Ectodermal cell (in vitro differentiated cells): ENCODE measurements at regions not wholly inside any gene's neighbourhood (a gene's known extent, or its start where the extent isn't known, plus 50 kb on each side); places are given as distances from the start of the nearest gene placed in this dataset.

ENCODE experiments used
- H3K27ac ChIP-seq: 2 replicates; pipeline ENCODE4 v1.7.0; 2013; ENCODE audit warnings: mild to moderate bottlenecking, low read depth, low read length; ENCODE audit not compliant: insufficient read depth, poor library complexity, severe bottlenecking
- H3K27me3 ChIP-seq: 2 replicates; pipeline ENCODE4 v1.7.0; 2013; ENCODE audit warnings: mild to moderate bottlenecking, low read length; ENCODE audit not compliant: insufficient read depth, control insufficient read depth, poor library complexity, severe bottlenecking
- H3K36me3 ChIP-seq: one replicate; pipeline ENCODE4 v1.7.0; 2013; ENCODE audit warnings: low read length; ENCODE audit not compliant: control insufficient read depth, insufficient read depth
- H3K4me1 ChIP-seq: one replicate; pipeline ENCODE4 v1.7.0; 2013; ENCODE audit warnings: low read length; ENCODE audit not compliant: control insufficient read depth, insufficient read depth
- H3K4me3 ChIP-seq: 2 replicates; pipeline ENCODE4 v1.7.0; 2013; ENCODE audit warnings: low read depth, low read length, control low read depth; ENCODE audit not compliant: insufficient read depth
- H3K9me3 ChIP-seq: 2 replicates; pipeline ENCODE4 v1.7.0; 2013; ENCODE audit warnings: mild to moderate bottlenecking, low read length, moderate library complexity; ENCODE audit not compliant: control insufficient read depth
- WGBS, 2 experiments: methylation state at CpG; one replicate each; pipeline ENCODE4 v1.1.7; 2013; ENCODE audit warnings: missing lambda C conversion rate in 2 of 2; 5-methylcytosine and 5-hydroxymethylcytosine counted together

DNA sequence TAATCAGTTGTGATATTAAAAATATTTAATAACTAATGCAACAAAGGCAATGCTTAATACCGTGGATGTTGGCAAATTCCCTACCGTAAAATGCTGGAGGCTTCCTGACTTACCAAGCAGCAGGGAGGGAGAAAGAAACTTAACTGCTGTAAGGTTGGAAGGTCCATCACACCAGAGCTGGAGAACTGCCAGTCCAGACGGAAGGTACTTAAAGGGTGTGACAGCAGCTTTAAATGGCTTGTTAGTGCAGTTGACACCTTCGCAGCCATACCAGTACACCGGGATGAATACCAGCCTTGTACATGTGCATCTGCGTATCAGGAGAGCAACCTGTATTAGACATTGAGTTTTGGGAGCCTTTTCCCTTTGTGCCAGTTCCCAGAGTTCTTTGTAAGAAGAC, 269.5 kb upstream of the NCAM2 start:
- H3K27ac ChIP-seq, result no peak overlapping the region
- H3K4me3 ChIP-seq, result no peak overlapping the region
- no peaks in the 10 kb centered on the region for H3K4me1 ChIP-seq
- no peaks in the 10 kb centered on the region for H3K27me3 ChIP-seq
- 94 to 96% methylated on average over 6 of the region's 6 CpGs for WGBS, 2 experiments
- no peaks in the 10 kb centered on the region for H3K36me3 ChIP-seq
- no peaks in the 10 kb centered on the region for H3K9me3 ChIP-seq

DNA sequence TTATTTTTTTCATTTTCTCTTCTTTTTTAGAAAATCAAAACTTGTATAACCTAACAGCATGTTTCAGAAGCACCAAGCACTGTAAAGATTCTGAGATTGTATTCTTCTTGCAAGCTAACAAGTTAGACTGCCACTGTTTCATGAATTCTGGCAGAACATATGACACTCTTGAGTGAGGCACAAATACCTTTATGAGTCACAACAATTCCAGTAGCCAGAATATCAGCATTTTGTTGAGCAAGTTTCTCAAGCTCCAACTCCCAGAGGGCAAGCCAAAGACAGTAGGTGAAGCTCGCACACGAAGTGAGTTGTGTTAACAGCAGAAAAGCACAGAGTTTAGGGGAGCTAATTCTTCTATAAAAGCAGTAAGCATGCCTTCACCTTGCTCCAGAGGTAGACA, 268.8 kb upstream of the NCAM2 start:
- H3K36me3 ChIP-seq, result no peaks in the 10 kb centered on the region
- H3K4me3 ChIP-seq, result no peak overlapping the region
- H3K4me1 ChIP-seq, result no peaks in the 10 kb centered on the region
- no peaks in the 10 kb centered on the region for H3K27me3 ChIP-seq
- 96 to 97% methylated on average over 2 of the region's 2 CpGs for WGBS, 2 experiments
- H3K27ac ChIP-seq, result no peak overlapping the region
- no peaks in the 10 kb centered on the region for H3K9me3 ChIP-seq

DNA sequence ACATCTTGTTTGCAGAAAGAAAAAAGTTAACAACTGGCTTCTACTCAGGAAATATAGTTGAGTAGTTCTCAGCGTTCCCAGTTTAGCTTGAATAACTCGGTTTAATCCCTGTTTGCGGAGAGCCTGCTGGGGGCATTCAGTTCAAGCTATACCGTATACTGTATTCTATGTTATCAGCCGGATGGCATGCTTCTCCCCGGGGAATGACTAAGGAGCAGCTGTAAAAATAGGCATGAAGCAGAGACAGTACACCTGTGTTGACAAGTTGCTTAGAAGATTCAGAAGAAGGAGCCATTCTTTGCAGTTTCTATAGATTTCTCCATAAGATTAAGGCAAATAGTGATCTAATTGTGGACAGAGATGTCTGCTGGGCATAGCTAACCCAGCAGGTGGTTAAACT, 267.8 kb upstream of the NCAM2 start:
- no peak overlapping the region for H3K4me3 ChIP-seq
- no peak overlapping the region for H3K27ac ChIP-seq
- WGBS, 2 experiments, result 92 to 93% methylated on average over 6 of the region's 6 CpGs
- no peaks in the 10 kb centered on the region for H3K4me1 ChIP-seq
- no peaks in the 10 kb centered on the region for H3K9me3 ChIP-seq
- H3K27me3 ChIP-seq, result no peaks in the 10 kb centered on the region
- H3K36me3 ChIP-seq, result no peaks in the 10 kb centered on the region

DNA sequence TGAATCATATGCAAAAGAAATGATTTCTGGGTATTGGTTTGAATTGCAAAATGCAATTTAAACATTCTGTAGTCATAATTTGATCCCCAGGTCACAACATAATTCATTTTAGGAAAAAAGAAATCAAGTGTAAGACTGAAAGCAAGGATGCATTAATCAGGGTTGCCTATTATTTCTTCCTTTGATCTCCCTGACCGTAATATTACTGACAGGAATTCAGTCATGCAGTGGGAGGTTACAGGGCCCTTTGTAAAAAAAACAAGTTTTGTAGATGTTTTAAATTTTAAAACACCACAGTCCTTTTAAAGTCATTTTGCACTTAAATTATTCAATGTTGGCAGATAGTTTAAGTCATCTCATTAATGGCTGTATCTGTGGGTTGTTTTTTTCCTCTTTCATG, 263.0 kb upstream of the NCAM2 start:
- WGBS, 2 experiments, result 95% methylated on average over 1 of the region's 1 CpG; no CpG with 5 or more reads in 1 of the 2 experiments
- Histone ChIP-seq H3K27me3 (no peaks in the 10 kb centered on the region), H3K9me3 (no peaks in the 10 kb centered on the region), H3K36me3 (no peaks in the 10 kb centered on the region), H3K4me3 (no peak overlapping the region), H3K27ac (no peak overlapping the region), H3K4me1 (no peaks in the 10 kb centered on the region)

DNA sequence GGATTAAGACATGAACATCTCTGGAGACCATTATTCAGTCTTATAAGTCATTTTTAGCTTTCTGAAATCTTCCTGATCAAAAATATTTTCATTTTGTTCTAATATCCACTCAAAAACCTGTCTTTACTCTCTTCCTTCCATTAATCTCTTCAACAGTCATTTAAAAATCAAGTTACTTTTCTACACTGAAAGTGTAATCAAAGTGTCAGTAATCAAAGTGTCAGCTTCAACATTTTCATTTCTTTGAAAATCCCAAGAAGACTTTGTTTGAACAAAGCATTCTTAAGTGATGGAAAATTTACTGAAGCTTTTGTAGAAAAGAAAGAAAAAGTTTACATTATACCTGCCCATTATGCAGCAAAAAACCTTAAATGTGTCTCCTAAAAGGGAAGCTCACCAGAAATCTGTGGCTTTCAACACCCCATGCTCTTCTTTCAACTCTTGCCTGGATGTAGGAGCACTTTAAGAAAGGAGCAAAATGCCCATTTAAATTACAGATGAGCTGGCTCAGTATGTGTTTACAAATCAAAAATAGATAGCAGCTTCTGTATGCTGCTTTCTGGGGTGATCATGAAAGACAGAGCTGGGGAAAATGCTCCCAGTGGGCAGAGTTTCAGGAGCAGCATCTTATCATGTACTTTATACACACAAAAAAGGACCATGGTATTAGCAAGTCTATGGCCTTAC, 260.8 kb upstream of the NCAM2 start:
- Histone ChIP-seq H3K36me3 (no peaks in the 10 kb centered on the region), H3K4me3 (no peak overlapping the region), H3K4me1 (no peaks in the 10 kb centered on the region), H3K9me3 (no peaks in the 10 kb centered on the region), H3K27ac (no peak overlapping the region), H3K27me3 (no peaks in the 10 kb centered on the region)

DNA sequence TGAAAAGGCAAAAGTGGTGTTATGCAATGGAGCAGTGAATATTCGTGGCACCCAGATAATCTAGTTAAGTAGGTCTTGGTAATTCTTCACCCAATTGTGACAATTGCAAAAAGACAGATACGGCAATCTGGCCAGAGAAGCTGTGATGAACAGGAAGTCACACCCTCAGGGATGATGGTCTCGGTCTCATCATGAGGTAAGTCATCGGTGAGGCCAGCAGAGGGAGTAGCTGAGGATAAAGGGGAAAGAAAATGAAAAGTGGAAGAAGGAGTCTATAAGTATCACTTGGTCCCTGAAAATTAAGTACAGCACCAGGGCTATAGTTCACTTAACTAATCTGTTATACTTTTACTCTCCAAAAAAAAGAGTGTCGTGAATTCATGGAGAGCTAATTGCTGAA, 258.8 kb upstream of the NCAM2 start:
- Histone ChIP-seq H3K27me3 (no peaks in the 10 kb centered on the region), H3K4me1 (no peaks in the 10 kb centered on the region), H3K9me3 (no peaks in the 10 kb centered on the region), H3K27ac (no peak overlapping the region), H3K36me3 (no peaks in the 10 kb centered on the region), H3K4me3 (no peak overlapping the region)
- WGBS, 2 experiments, result 83 to 86% methylated on average over 5 of the region's 5 CpGs

DNA sequence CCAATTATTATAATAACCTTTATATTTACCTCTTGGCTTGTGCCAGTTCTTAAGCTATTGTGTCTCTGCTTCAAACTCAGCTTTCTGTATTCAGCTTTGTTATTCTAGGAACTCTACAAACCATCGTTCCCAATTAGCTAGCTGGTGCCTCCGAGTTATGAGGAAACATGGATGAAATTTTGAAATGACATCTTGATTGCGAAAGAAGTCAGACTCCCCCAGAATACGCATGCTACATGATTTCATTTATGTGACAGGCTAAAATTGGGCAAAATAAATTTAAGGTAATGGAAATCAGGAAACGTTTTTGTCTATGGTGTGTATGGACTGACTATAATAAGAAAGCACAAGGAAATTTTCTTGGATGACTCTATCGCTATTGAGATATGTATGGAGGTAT, 256.8 kb upstream of the NCAM2 start:
- WGBS, 2 experiments, result 91 to 97% methylated on average over 5 to 6 of the region's 6 CpGs
- H3K9me3 ChIP-seq, result no peaks in the 10 kb centered on the region
- H3K36me3 ChIP-seq, result no peaks in the 10 kb centered on the region
- H3K4me3 ChIP-seq, result no peak overlapping the region
- H3K27ac ChIP-seq, result no peak overlapping the region
- H3K4me1 ChIP-seq, result no peaks in the 10 kb centered on the region
- H3K27me3 ChIP-seq, result no peaks in the 10 kb centered on the region

DNA sequence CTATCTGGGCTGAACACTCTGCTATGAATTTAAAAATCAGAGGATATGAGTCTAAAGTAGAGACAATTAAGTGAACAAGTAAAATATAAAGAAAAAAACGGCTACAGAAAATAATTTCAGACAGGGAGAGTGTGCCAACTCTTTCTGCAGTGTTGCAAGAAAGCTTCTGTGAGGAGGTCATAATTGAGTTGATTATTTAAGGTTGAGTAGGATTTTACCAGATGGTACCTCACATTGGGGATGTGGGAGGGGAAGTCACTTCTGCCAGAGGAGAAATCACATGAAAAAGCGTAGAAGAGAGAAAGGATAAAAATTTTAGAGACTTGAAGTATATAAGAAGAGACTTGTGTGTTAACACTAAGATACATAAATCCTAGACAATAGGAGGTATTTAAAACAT, 238.0 kb upstream of the NCAM2 start:
- Histone ChIP-seq H3K9me3 (no peaks in the 10 kb centered on the region), H3K4me3 (no peak overlapping the region)

DNA sequence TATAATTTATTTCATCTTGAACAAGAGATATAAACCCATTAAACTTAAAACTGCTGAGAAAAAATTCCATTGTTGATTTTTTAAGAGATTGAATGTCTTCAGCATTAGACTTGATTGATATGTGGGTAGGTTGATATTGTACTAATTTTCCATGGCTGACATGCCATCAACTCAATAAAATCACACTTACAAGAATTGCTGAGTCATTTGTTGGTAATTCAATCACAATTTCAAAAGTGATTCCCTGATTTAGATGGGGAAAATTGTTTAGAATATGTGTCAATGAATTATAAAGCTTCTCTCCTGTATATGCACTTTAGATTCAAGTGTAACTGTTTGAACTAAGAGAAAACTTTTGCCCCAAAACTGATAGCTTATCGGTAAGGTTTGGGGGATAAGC, 223.5 kb upstream of the NCAM2 start:
- H3K27me3 ChIP-seq, result no peaks in the 10 kb centered on the region
- 100% methylated on average over 1 of the region's 1 CpG for WGBS, 2 experiments
- no peaks in the 10 kb centered on the region for H3K36me3 ChIP-seq
- no peaks in the 10 kb centered on the region for H3K9me3 ChIP-seq
- H3K27ac ChIP-seq, result no peak overlapping the region
- H3K4me3 ChIP-seq, result no peak overlapping the region
- H3K4me1 ChIP-seq, result no peaks in the 10 kb centered on the region

More for the DNA sequence above, 238.0 kb upstream of the NCAM2 start:
- H3K27me3 ChIP-seq, result no peaks in the 10 kb centered on the region
- H3K4me1 ChIP-seq, result no peaks in the 10 kb centered on the region
- WGBS, 2 experiments, result 96 to 99% methylated on average over 2 of the region's 2 CpGs
- H3K27ac ChIP-seq, result no peak overlapping the region
- no peaks in the 10 kb centered on the region for H3K36me3 ChIP-seq

DNA sequence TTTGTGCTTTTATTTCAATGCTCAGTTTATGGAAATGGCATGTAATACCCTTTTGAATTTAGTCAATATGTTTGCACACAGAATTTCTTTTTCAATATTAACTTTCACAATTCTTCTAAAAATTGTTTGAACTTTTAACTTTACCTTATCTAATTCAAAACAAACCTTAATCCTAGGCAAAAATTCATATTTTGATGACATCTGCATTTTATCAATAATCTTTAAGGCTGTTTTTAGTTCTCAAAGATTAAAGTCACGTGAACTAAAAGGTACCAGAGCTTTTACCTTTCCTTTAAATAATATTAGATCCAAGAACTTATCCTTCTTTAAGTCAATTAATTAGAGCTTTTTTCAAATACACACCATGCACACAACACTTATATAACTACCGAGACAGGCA, 218.9 kb upstream of the NCAM2 start:
- H3K27me3 ChIP-seq, result no peaks in the 10 kb centered on the region
- H3K4me3 ChIP-seq, result no peak overlapping the region
- peaks cover 6% of the 10 kb centered on the region for H3K36me3 ChIP-seq
- no peaks in the 10 kb centered on the region for H3K4me1 ChIP-seq
- no peak overlapping the region for H3K27ac ChIP-seq
- H3K9me3 ChIP-seq, result peaks cover 3% of the 10 kb centered on the region
- 43 to 46% methylated on average over 2 of the region's 2 CpGs for WGBS, 2 experiments

DNA sequence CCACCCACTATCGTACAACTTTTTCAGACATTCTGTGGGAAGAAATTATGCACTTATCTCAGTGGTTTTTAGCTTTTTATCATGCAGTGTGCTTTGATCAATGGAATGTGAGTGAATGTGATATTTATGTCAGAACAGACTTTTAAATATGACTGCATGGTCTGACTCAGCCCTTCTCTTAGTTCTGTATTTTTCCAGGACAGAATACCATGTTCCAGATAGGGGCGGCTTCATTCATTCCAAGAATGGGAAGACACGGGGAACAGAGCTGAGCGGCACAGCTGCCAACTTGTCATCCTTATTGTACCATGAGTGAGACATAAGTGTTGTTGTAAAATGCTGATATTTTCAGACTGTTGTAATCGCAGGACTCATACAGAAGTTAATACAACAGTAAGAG, 214.6 kb upstream of the NCAM2 start:
- 90 to 96% methylated on average over 4 of the region's 5 CpGs for WGBS, 2 experiments
- no peaks in the 10 kb centered on the region for H3K4me1 ChIP-seq
- no peak overlapping the region for H3K27ac ChIP-seq
- H3K4me3 ChIP-seq, result no peak overlapping the region
- H3K27me3 ChIP-seq, result no peaks in the 10 kb centered on the region
- H3K36me3 ChIP-seq, result peaks cover 6% of the 10 kb centered on the region
- H3K9me3 ChIP-seq, result peaks cover 3% of the 10 kb centered on the region
